ENCODE measurements at regions not wholly inside any gene's neighbourhood (a gene's known extent, or its start where the extent isn't known, plus 50 kb on each side); places are given as distances from the start of the nearest gene placed in this dataset.

GRCh38 chr5:167709625-167710024, 581.8 kb upstream of the WWC1 start:
- DNase-seq (ENCODE audit: low spot score): no peak

DNA sequence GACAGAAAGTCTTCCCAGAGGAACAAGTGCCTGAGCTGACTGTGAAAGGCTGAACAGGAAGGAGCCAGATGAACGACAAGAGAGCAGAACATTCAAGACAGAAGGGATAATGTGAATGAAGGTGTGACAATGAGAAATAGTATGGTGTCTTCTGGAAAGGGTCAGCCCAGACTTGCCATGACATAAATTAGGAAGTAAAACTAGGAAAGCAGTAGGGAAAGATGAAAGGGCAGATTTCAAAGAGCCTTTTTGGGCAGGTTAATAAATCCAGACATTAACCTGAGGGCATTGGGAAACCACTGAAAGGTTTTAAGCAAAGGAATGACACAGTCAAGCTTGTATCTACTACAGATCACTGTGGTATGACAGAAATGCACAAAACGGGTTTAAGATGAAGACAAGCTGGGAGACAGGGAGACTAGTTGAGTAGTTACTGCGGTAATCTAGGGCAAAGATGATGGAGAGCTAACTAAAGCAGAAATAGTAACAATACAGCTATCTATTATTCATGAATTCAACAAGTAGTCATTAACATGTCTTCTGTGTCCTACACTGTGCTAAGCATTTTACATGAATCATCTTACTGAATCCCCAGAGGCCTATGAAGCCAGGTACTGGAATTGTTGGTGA, 580.9 kb upstream of the WWC1 start:
- DNase-seq (ENCODE audit: low spot score): no peak

GRCh38 chr5:167712986-167713585, 578.4 kb upstream of the WWC1 start:
- no peak for DNase-seq (ENCODE audit: low spot score)

DNA sequence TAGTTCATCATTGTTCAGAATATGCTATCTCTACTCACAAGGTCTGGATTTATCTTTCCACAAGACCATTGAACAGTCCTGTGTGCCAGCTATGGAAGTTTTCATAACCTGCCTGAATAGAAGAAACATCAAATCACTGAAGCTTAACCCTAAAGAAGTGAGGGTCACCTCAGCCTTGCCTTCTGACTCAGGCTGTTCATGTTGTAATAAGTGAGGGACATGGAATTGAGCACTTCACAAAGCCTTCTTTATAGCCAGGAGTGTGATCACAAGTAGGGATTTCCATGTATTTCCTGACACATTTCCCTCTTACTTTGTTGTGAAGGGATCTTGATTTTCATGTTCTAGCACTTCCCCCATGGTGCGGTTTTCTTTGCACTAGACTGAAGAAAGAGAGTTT, 577.5 kb upstream of the WWC1 start:
- no peak for DNase-seq (ENCODE audit: low spot score)

DNA sequence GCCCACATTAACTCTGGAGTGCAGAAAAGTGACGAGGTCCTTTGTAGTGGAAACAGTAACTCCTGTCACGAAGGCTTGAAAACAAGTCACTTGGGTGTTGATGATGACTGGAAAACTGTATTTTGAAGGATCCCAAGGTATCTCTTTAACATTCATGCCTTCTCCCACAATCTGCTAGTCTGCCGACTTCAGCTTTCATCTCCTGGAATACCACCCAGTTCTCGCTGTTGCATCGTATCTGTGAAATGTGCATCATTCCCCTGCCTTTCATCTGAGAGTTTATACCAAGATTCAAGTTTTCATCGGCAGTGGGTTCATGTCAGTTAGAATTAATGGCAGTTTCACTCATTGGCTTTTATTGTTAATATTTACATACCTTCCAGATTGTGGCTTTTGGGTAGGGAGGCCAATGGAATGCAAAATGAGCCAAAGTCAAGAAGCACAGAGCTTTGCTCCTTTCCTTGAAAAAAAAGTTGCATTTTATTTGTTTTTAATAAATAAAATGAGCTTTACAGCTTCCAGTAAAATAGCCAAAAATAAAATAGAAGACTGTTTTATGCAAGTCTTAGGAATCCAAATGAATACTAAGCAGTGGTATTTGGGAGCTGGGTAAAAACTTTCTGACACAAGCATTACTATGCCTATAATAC, 575.2 kb upstream of the WWC1 start:
- no peak for DNase-seq (ENCODE audit: low spot score)

GRCh38 chr5:167720259-167720658, 571.2 kb upstream of the WWC1 start:
- no peak for DNase-seq (ENCODE audit: low spot score)

GRCh38 chr5:167720676-167721260, 570.7 kb upstream of the WWC1 start:
- no peak for DNase-seq (ENCODE audit: low spot score)

- DNase-seq (ENCODE audit: low spot score): no peak
These were observed 569.5 kb upstream of the WWC1 start for GRCh38 chr5:167721926-167722440.

DNA sequence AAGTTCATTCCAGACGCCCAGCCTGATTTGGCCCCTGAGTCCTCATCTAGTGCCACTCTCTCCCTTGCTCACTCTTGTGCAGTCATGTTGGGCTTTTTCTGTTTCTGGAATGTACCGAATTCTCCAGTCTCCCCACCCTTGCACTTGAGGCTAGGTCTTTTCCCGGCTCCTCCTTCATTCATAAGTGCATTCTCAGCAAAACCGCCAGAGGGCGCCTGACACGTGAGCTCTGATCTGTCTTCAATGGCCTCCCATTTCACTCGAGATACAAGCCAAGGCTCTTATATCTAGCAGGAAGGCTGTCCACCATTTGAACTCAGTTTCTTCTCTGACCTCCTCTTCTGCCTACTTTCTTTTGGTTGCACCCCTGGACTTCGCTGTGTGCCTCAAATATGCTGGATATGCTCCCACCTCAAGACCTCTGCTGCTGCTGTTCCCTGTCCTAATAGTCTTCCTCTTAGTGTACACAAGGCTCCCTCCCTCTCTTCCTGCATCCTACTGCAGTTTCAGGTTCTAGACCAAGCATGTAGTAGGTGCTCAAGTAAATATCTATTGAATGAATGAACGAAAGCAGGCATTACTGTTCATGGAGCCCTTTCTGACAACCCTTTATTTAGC, 568.1 kb upstream of the WWC1 start:
- DNase-seq (ENCODE audit: low spot score): peak; percentile 29

DNA sequence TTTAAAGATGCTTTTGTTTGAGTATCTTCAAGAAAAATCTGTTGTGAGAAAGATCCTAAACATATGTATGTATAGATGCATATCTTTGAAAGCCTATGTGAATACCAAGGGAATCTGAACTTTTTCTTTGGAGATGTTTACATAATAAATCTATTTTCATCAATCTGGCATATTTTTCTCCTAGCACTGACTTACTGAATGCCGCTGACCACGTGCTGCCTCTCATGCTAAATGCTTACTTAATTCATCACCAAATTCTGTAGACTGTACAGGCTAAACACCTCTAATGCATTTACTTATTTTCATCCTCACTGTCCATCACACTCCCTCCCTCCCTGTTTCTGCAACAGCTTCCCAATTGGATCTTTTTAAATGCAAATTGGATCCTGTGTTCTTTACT, 566.2 kb upstream of the WWC1 start:
- no peak for DNase-seq (ENCODE audit: low spot score)

DNA sequence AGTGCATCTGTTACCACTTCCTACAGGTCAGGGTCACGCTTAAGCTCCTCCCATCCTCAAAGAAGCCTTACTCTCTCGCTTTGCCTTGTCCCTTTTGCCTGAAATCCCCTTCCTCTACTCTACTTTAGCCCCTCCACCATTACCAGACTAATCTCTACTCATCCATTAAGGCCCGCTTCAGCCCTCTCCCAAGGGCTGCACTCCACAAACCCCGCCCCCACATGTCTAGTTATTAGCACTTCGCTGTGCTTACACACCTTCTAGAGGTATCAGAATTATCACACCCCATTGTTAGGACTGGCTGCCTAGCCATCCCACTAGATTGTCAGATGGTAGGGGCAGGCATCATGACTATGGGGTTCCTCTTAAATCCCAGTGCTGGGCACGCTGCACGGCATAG, 565.7 kb upstream of the WWC1 start:
- DNase-seq (ENCODE audit: low spot score): no peak

- no peak for DNase-seq (ENCODE audit: low spot score)
These were observed 564.8 kb upstream of the WWC1 start for GRCh38 chr5:167726642-167727041.

DNA sequence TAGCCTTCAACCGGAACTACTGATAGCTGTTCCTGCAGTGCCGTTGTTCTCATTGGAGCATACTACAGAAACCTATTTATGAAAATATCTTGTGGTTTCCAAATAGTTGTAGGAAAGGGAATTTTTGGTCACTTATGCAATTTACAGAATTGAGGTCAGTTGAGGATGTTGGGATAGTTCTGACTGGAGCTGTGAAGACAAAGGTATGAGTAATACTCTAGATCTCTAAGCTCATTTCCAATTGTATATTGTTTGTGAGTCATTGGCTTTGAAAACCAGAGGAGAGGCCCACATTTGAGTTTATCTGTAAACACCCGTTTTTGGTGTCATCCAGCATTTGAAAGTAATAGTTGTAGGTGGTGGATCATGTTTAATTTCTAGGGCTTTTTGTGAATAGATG, 561.3 kb upstream of the WWC1 start:
- DNase-seq (ENCODE audit: low spot score): no peak

GRCh38 chr5:167730656-167731055, 560.8 kb upstream of the WWC1 start:
- no peak for DNase-seq (ENCODE audit: low spot score)

DNA sequence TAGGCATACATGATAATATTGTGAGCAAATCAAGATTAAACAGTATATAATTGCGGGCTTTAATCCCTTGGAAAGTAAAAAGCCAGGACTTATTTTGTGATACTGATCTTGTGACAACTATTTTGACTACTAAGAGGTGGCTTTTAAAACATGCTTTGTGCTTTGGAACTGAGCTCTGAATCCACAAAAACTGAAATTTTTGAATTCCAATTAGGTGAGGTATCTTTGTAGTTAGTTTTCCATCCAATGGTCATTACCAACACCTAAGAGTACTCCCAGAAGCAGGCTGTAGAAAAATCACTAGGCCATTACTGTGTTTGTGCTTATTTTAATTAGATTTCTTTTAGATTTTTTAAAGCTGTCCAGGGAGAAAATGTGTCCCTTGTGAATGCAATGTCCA, 559.5 kb upstream of the WWC1 start:
- DNase-seq (ENCODE audit: low spot score): no peak

DNA sequence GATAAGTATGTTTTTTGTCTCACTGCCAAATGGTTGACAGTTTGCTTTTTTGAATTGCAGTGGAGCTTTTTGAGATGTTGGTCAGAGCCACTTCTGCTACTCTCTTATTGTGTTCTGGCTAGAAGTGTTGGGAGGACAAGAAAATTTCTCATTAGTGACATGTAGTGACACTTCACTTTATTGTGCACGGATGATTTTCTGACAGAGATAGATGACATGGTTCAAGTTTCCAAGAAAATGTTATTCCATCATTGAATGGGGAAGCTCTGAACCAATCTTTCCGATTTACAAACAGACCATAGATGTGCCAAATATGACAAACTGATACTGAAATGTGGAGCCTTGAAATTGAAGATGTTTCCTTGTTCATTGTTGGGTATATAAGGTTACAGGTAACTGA, 558.9 kb upstream of the WWC1 start:
- DNase-seq (ENCODE audit: low spot score): no peak

DNA sequence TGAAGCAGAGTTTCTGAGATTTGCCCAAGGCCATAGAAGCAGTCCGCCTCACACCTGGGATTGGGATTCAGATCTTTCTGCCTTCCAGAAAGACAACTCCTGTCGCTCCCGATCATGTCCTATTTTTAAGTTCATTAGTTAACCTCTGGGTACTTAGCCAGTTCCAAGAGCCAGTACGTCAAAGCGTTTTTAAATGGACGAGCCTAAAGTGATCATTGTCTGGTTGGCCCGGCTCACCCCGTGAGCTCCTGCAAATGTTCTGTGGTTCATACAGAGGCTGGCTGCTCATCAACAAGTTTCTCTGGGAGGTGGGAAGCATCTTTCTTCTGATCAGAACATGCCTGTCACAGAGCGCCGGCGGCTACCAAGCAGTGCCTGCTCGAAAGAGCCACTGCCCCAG, 554.5 kb upstream of the WWC1 start:
- no peak for DNase-seq (ENCODE audit: low spot score)

GRCh38 chr5:167743695-167744464, 547.6 kb upstream of the WWC1 start:
- no peak for DNase-seq (ENCODE audit: low spot score)

DNA sequence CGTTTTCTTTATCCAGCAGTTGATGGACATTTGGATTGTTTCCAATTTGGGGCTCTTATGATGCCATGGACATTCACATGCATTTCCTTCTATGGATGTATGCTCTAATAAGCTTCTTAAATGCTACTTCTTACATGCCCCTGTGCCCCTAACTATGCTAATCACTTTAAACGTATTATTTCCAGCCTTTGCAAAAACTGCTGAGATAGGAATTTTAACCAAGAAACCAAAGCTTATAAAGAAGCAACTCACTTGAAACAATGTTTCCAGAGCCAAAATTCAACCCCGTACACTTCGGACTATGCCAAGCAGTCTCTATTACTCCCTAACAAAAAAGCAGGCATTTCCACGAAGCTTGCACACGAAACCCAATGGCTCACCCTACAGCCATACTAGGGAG, 545.6 kb upstream of the WWC1 start:
- DNase-seq (ENCODE audit: low spot score): no peak

DNA sequence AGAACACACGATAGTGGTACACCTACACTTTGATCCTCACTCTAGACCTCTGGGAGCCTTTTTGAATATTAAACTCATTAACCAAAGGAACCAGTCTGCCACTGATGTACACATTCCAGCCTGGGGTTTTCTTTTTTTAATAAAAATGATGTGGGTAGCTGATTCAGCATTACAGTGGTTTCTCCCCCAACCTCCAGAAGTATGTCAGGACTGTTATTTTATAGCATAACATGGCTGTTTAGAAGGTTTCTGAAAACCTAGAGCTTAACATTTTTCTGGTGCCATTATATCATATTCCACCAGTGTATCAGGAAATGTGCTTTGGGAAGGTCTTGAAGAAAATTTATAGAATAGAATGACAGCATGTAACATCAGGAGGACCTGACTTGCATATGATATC, 540.9 kb upstream of the WWC1 start:
- DNase-seq (ENCODE audit: low spot score): no peak

GRCh38 chr5:167752936-167753335, 538.5 kb upstream of the WWC1 start:
- DNase-seq (ENCODE audit: low spot score): no peak
